ENCODE measurements at regions not wholly inside any gene's neighbourhood (a gene's known extent, or its start where the extent isn't known, plus 50 kb on each side); places are given as distances from the start of the nearest gene placed in this dataset.

DNA sequence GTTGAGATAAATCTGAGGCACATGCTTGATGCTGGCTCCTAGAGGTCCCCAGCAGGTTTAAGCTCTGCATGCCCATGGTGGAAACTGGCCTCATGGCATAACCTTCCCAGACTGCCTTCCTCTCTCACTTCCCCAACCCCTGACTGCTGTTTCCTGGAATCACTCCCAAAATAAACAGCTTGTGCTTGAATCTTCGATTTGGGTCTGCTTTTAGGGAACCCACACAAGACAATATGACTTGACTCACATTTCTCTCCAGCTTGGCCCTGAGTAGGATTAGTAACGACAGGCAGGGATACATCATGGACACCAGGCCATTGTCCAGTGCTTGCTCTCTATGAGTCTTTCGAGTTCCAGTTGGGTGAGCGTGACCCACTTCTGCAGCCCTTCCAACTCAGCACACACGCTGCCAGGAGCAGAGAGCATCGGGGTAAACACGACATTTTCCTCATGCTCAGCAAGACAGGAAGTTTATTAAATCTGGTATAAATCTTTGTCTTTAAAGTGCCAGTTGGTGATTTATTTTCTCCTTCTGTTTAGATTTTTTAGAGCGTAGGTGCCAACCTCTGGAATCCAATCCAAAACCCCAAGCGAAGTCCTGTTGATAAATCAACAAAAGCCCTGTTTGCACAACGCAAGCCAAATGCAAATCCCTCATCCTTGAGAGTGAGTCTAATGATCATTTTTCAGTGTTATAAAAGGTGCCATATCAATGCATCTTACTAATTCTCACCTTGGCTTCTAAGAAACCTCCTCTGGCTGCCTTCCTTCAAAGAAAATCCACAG, 135.0 kb downstream of the FOXA2 start:
- TF ChIP-seq, protein P1, sequence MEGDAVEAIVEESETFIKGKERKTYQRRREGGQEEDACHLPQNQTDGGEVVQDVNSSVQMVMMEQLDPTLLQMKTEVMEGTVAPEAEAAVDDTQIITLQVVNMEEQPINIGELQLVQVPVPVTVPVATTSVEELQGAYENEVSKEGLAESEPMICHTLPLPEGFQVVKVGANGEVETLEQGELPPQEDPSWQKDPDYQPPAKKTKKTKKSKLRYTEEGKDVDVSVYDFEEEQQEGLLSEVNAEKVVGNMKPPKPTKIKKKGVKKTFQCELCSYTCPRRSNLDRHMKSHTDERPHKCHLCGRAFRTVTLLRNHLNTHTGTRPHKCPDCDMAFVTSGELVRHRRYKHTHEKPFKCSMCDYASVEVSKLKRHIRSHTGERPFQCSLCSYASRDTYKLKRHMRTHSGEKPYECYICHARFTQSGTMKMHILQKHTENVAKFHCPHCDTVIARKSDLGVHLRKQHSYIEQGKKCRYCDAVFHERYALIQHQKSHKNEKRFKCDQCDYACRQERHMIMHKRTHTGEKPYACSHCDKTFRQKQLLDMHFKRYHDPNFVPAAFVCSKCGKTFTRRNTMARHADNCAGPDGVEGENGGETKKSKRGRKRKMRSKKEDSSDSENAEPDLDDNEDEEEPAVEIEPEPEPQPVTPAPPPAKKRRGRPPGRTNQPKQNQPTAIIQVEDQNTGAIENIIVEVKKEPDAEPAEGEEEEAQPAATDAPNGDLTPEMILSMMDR (conservative IDR thresholded peaks at IDR 0.05; ENCODE audit: low read depth, low read length) = no peak
- no peak for DNase-seq (ENCODE audit: low read depth)
- no peak overlapping the region for H3K4me3 ChIP-seq (ENCODE audit: low read length)

DNA sequence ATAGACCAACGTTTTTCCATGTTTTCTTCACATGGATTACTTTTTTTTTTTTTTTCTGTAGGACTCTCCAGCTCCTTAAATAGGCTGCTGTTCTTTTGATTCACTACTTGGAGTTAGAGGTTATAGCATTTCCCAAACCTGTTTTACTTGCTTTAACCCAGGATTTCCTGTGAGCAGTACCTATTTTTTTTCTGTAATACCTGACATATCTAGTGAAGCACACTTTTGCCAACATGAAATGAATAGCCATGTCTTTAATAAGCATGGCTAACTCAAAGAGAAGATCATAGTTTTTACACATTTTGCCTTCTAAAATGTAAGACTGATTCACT, 137.0 kb downstream of the FOXA2 start:
- no peak overlapping the region for H3K4me3 ChIP-seq (ENCODE audit: low read length)
- no peak for DNase-seq (ENCODE audit: low read depth)
- TF ChIP-seq, protein P1 (conservative IDR thresholded peaks at IDR 0.05; ENCODE audit: low read depth, low read length) = no peak

DNA sequence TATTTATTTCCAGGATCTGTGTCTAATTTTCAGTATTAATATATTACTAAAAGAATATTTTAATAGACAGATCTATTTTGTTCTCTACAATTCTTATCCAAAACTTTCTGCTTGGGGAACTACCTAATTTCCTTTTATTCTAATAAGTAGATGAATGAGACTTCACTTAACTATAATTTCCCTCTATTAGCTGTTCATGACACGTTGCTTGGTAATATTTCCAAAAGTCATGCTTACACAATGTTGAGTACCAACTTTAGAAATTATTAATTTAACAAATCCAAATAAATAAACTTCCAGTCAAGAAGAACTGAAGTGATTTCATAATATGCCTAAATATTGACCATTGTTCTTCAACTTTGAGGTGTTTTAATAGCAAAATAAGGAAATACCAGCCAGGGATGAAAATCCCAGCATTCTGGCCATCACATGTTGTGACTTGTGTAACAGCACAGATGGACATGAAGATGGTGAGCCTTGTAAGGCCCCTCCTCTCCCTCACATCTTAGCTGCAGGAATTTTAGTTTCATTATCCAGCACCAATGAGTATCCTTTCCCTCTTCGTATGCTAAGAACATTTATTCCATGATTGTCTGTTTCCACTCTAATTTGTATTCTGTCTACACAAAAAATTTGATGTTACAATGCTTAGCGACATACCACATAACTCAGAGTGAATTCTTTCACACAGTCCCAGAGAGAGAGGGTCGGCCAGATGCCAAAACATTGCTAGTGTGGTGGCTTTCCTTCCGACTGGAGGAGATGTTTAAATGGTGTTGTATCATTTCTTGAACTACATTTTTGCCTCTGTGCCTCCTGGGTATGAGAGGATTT, 137.5 kb downstream of the FOXA2 start:
- no peak for DNase-seq (ENCODE audit: low read depth)
- H3K4me3 ChIP-seq (ENCODE audit: low read length) = no peak overlapping the region
- TF ChIP-seq, protein P1 (conservative IDR thresholded peaks at IDR 0.05; ENCODE audit: low read depth, low read length) = no peak

DNA sequence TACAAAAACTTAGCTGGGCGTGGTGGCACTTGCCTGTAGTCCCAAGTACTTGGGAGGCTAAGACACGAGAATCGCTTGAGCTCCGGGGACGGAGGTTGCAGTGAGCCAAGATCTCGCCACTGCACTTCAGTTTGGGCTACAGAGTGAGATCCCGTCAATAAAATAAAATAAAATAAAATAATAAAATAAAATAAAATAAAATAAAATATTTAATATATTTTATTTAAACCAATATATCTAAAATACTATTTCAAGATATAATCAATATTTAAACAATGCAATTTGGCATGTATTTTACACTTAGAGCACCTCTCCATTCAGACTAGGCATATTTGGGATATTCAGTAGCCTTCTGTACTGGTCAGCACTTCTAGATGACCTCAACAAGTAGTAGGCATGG, 142.1 kb downstream of the FOXA2 start:
- DNase-seq (ENCODE audit: low read depth) = no peak
- TF ChIP-seq, protein P1 (conservative IDR thresholded peaks at IDR 0.05; ENCODE audit: low read depth, low read length) = no peak
- no peak overlapping the region for H3K4me3 ChIP-seq (ENCODE audit: low read length)

DNA sequence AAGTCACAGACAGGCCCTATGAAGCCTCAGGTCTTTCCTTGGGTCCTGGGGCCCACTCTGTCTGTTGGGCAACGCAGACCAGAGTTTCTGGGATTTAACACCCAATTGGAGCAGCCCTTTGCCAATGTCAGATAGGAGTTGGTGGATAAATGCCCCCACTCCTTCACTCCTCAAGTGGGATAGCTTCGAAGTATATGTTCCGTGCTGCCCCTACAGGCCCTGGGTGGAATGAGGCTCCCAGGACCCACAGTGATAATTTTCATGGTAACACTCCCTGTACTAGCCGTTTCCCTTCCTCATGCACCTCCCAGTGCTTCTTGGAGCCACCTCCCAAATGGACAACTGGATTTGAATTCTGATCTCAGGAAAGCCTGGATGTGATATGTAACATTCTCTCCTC, 145.4 kb downstream of the FOXA2 start:
- H3K4me3 ChIP-seq (ENCODE audit: low read length) = no peak overlapping the region
- DNase-seq (ENCODE audit: low read depth) = no peak
- TF ChIP-seq, protein P1 (conservative IDR thresholded peaks at IDR 0.05; ENCODE audit: low read depth, low read length) = no peak

DNA sequence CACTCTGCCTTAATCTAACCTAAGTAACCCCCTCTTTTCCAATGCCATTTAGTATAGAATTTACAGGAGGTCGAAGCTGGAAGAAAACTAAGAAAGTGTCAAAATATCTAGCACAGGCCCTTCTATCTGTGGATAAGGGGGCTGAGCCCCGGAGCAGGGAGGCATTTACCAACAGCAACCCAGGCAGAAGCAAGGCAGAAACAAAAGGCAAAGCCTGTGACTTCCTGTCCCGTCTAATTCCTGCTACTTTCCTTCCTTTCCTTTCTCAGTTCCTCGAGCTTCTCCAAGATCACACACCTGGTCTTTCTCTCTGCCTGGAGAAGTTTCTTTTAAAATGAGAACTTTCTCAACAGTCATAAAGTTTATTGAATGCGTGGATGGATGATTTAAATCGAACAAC, 146.0 kb downstream of the FOXA2 start:
- DNase-seq (ENCODE audit: low read depth) = no peak
- H3K4me3 ChIP-seq (ENCODE audit: low read length) = no peak overlapping the region

More for the DNA sequence above, 146.0 kb downstream of the FOXA2 start:
- TF ChIP-seq, protein P1 (conservative IDR thresholded peaks at IDR 0.05; ENCODE audit: low read depth, low read length) = no peak
